ENCODE measurements at regions not wholly inside any gene's neighbourhood (a gene's known extent, or its start where the extent isn't known, plus 50 kb on each side); places are given as distances from the start of the nearest gene placed in this dataset.

GRCh38 chr18:67633939-67634338 is 117.4 kb upstream of the DSEL start:
- TF ChIP-seq CTCF (IDR thresholded peaks at IDR 0.05) (no peak), EZH2 (IDR thresholded peaks at IDR 0.05) (no peak), EZH2phosphoT487 (IDR thresholded peaks at IDR 0.05) (no peak)
